ENCODE measurements at regions not wholly inside any gene's neighbourhood (a gene's known extent, or its start where the extent isn't known, plus 50 kb on each side); places are given as distances from the start of the nearest gene placed in this dataset.

DNA sequence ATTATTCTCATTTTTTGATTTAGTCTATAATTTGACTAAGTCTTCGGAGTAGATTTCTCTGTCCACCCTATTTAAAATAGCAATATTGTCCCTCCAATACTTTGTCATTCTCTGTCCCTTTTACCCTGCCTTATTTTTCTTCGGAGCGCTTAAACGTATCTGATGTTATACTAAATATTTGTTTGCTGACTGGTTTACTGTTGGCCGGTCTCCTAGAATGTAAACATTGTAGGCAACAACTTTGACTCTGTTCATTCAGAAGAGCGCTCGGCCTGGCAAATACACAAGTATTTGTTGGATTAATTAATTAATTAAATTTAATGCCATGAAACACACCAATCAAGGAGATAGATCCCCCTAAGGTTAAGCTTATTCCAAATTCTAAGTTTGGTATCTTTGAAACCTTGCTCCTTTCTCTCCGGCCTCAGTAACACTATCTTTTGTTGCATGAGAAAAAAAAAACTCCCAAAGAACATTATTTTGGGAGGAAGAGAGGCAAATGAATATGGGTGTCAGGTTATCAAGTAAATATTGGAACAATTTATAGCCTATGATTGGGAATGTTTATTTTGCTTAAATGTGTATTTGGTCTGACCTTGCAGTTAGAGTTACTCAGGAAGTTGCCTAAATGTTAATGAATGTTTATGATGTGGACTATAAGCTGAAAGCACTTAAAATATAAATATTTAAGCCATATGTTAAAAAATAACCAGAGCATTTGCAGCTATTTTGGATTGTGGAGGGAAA lies 231.1 kb downstream of the SOX4 start:
- no peak for DNase-seq

DNA sequence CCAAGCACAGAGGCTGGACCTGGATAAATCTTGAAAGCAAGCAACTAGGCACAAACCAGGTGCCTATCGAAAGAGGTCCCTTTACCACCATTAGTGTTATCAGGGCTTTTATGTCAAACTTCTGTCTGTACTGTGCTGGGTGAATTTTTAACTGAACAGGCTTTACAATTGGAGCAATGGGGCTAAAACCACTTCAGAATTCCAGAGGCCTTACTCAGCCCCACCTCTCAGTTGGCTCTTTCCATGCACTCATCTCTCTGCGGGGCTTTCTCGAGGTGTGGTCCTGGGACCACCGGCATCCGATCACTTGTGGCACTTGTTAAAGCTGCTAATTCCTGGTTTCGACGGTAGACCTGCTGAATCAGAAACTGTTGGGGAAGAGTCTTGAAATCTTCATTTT lies 232.5 kb downstream of the SOX4 start:
- DNase-seq = no peak

DNA sequence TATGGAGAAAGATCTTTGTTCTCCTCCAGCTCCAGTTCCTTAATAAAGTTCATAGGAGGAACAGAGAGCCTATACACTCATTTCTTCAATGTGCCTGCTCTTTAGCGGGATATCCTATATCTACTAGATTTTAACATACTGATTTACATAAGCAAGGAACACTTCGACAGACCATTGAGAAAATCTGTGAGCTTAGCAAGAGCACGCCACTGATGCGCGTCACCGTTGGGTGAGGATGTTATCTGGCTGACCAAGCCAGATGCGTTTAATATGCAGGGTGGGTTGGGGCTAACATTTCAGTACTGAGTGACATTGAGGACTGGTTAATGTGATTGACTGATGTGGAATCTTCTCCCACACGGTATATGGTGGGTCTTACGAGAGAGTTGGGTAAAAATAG lies 233.4 kb downstream of the SOX4 start:
- DNase-seq = peak in 1 of 2 experiments; percentile 32

GRCh38 chr6:21827425-21828202 lies 234.1 kb downstream of the SOX4 start:
- no peak for DNase-seq

- DNase-seq = peak in 1 of 2 experiments; percentile 15
These were observed 235.2 kb downstream of the SOX4 start for GRCh38 chr6:21828704-21829103.

- DNase-seq = no peak
These were observed 235.6 kb downstream of the SOX4 start for GRCh38 chr6:21829126-21829525.

DNA sequence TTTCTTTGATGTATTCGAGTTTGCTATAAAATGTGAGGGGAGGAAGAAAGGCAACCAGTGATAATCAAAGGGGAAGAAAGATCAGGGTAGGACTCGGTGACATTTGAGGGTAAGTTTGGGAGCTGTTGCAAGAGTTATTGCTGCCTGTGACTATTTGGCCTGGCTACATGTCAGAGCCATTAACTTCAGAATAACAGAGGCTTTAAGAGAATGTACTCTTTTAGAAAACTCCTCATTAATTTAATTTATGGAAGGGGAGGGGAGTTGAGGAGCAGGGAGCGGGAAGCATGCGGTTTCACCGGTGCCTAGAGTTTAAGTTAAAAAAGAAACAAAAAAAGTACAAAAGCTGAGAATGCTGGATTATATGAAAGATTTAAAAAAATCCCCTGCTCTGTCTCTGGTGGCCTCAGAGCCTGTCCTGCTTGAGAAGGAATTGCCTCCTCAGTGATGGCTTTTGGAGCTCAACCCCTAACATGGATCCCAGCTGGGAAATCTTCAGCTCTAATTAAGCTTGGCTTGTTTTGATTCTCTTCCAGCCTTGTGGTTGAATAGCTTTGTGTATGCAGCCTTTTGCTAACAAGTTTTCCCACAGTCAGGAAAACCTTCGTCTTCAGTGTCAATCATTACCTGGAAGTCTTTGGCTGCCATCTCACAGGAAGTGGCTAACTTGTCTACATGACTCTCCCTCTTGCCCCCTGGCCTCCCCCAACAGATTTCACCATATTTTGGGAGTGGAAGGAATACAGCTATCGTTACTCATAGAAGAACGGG lies 238.2 kb downstream of the SOX4 start:
- no peak for DNase-seq

GRCh38 chr6:21836277-21836676 lies 242.7 kb downstream of the SOX4 start:
- DNase-seq = no peak

- DNase-seq = peak; percentile 43 to 55
These were observed 243.3 kb downstream of the SOX4 start for GRCh38 chr6:21836772-21837425.

- DNase-seq = no peak
These were observed 246.9 kb downstream of the SOX4 start for GRCh38 chr6:21840428-21840827.

- DNase-seq = no peak
These were observed 249.5 kb downstream of the SOX4 start for GRCh38 chr6:21842875-21843645.

DNA sequence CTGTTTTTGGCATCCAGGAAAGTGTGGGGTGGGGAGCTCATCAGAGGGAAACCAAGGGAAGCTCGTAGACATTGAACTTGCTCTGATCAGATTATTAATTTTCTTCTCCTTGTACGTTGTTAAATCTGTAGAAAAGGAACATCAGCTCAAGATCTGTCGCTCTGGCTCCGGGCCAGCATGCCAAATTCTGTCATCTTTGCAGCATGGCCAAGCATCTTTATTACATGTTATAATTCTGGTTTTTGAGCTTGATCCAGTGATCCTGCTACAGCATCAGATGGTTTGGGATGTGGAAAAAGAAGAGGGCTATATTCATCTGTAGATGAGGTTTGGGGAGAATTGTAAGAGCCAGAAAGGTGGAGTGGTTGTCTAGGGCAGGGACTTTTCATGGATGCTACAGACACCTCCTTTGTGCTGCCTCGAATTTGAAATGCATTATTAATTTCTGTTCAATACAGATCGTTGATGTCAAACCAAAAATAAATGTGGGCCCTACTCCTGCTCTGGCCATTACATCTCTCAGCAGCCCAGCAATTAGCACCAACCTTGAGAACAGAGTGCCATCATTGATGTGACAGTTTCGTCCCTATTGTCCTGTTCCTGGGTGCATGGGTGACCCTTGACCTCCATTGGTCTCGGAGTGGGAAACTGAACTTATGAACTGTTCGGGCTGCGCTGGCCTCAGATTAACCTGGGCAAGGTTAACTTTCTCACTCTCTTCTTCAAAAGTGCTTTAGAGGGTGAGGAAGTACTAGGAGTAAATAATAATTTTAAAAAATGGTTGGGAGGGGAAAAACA lies 250.8 kb downstream of the SOX4 start:
- DNase-seq = no peak

GRCh38 chr6:21845018-21845417 lies 251.5 kb downstream of the SOX4 start:
- DNase-seq = no peak

- DNase-seq = no peak
These were observed 252.0 kb downstream of the SOX4 start for GRCh38 chr6:21845439-21846140.

- peak; percentile 84 to 88 for DNase-seq
These were observed 253.2 kb downstream of the SOX4 start for GRCh38 chr6:21846541-21847451.

DNA sequence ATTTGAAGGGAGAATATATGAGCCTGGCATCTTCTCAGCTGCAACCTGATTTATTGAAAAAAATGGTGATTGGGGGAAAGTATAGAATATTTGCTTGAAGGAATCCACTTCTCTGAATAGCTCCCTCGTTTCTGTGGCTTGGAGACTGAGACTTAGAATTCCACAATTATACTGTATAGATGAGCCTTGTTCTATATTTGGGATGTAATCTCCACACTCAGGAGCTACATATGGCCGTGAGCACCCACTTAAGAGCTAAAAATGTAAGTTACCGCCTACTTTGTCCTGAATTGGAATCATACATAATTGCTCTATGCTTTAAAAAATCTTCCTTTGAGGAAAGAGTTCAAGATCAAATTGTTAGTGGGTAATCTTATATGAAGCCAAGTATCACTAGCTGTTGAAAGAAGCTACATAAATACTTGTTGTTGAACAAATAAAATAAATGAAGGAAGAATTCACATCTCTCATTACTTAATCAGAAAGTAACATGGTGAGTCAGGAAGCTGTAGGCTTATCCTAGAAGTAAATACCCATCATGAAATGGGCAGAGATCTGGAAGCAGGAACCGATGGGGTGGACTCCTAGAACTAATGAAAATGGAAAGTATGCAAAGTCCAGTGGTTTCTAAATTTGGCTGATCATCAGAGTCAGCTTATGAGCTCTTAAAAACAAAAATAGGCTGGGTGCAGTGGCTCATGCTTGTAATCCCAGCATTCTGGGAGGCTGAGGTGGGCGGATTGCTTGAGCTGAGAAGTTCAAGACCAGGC lies 254.3 kb downstream of the SOX4 start:
- DNase-seq = peak in 1 of 2 experiments; percentile 46

- DNase-seq = peak; percentile 5 to 31
These were observed 257.1 kb downstream of the SOX4 start for GRCh38 chr6:21850691-21851090.

DNA sequence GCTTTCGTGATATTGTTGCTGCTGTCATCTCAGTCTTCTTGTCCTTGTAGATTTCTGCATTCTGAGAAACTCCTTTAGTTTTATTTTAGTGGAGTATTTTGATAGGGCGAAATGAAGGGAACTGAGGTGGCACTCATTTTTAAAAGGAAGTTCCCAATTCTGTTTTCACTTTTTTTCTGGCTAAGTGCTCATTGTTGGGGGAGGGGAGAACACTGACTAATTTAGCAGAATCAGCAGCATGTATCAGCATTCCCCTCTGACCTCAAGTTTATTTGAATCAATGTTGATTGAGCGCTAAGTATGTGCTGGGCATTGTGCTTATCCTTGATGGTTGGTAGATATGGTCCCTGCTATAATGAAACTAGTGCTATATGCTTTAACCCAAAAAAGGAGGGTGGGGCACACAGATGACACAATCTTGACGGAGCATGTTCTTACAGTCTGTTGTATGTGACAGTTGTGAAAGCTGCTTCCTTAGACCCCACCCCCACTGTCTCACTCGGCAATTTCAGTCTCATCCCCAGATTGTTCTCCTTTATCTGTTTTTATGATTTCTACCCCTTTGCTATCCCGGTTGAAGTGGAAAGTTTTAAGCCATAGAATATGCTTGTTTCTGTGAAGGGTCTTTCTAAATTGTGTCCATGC lies 262.4 kb downstream of the SOX4 start:
- DNase-seq = no peak
